ENCODE measurements at regions not wholly inside any gene's neighbourhood (a gene's known extent, or its start where the extent isn't known, plus 50 kb on each side); places are given as distances from the start of the nearest gene placed in this dataset.

DNA sequence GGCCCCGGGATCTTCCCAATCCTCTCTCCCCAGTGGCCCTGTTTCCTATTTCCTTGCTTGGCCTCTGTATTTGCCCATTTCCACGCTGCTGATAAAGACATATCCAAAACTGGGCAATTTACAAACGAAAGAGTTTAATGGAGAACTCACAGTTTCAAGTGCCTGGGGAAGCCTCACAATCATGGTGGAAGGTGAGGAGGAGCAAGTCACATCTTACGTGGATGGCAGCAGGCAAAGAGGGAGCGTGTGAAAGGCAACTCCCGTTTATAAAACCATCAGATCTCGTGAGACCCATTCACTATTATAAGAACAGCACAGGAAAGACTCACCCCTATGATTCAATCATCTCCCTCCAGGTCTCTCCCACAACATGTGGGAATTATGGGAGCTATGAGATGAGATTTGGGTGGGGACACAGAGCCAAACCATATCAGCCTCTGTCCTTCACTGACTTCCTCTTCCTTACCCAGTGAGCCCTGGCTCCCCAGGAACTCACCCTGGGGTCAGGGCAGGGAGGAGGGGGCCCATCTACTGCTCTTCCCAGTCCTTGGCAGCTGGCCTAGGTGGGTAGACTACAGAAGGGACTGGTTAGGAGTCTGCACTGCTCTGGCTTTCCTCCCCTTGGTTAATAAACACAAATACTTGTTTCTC lies 105.8 kb upstream of the MYCN start:
- FAIRE-seq (no peak), DNase-seq (ENCODE audit: low read depth) (no peak)
- no peaks in the 10 kb centered on the region for H3K4me1 Mint-ChIP-seq (ENCODE audit: low read depth, unreplicated experiment)
- H3K27ac Mint-ChIP-seq (ENCODE audit: unreplicated experiment): no peak overlapping the region
- peaks cover 15% of the 10 kb centered on the region for H3K27me3 Mint-ChIP-seq (ENCODE audit: low read depth, unreplicated experiment)
- Histone ChIP-seq H3K27ac (ENCODE audit: low read depth, low read length) (no peak overlapping the region), H4K20me1 (ENCODE audit: insufficient read depth, low read length) (no peaks in the 10 kb centered on the region), H3K36me3 (ENCODE audit: insufficient read depth, low read length) (no peaks in the 10 kb centered on the region), H3K9me3 (ENCODE audit: insufficient read depth, low read depth, low read length) (peaks cover 2% of the 10 kb centered on the region), H3K79me2 (ENCODE audit: insufficient read depth, low read length) (no peaks in the 10 kb centered on the region), H3K4me3 (ENCODE audit: insufficient read depth, low read depth, low read length) (no peak overlapping the region), H3K27me3 (ENCODE audit: insufficient read depth, low read length) (no peaks in the 10 kb centered on the region), H3K9ac (ENCODE audit: low read length) (no peak overlapping the region), H3K4me2 (ENCODE audit: low read length) (no peak overlapping the region), H3K4me1 (ENCODE audit: insufficient read depth, low read length) (no peaks in the 10 kb centered on the region), H2AFZ (ENCODE audit: low read depth, low read length) (no peak overlapping the region)
- no peak overlapping the region for H3K4me3 Mint-ChIP-seq (ENCODE audit: unreplicated experiment)
- no peaks in the 10 kb centered on the region for H3K36me3 Mint-ChIP-seq (ENCODE audit: low read depth, unreplicated experiment)
- TF ChIP-seq, protein P1, sequence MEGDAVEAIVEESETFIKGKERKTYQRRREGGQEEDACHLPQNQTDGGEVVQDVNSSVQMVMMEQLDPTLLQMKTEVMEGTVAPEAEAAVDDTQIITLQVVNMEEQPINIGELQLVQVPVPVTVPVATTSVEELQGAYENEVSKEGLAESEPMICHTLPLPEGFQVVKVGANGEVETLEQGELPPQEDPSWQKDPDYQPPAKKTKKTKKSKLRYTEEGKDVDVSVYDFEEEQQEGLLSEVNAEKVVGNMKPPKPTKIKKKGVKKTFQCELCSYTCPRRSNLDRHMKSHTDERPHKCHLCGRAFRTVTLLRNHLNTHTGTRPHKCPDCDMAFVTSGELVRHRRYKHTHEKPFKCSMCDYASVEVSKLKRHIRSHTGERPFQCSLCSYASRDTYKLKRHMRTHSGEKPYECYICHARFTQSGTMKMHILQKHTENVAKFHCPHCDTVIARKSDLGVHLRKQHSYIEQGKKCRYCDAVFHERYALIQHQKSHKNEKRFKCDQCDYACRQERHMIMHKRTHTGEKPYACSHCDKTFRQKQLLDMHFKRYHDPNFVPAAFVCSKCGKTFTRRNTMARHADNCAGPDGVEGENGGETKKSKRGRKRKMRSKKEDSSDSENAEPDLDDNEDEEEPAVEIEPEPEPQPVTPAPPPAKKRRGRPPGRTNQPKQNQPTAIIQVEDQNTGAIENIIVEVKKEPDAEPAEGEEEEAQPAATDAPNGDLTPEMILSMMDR (IDR thresholded peaks at IDR 0.05; ENCODE audit: insufficient read depth, low read depth, low read length): no peak
- TF ChIP-seq EZH2 (IDR thresholded peaks at IDR 0.05; ENCODE audit: insufficient read depth, low read length): no peak
- H3K9me3 Mint-ChIP-seq (ENCODE audit: unreplicated experiment): peaks cover 5% of the 10 kb centered on the region

DNA sequence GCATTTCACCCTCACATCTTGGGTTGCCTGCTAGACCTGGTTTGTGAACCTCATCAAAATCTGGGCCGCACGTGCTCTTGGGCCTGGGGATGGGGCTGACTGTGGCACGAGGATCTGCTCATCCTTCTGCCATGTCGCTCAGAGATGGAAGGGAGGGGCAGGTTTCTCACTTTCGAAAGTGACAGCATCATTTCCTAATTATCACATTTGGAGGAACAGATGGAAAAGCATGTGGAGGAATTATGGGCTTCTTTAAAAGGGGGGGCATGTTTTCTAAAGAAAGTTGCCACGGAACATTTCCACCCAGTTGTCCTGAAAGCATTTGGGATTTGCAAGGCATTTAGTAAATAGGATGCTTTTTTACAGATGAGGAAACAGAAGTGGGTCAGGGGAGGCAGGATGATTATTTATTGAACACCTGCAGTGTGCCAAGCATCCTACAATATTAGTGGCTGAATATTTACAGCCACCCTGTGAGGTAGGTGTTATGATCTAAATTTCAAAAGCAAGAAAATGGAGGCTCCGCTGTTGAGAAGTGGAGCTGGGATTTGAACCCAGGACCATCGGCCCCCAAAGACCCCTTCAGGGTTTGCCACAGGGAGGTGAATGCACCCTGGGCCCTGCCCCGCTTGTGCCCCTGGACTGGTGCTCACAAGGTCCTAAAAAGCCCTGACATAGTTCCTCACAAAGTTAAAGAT lies 104.2 kb upstream of the MYCN start:
- no peak overlapping the region for H3K27ac Mint-ChIP-seq (ENCODE audit: unreplicated experiment)

More for the DNA sequence above, 104.2 kb upstream of the MYCN start:
- Mint-ChIP-seq H3K9me3 (ENCODE audit: unreplicated experiment) (peaks cover 5% of the 10 kb centered on the region), H3K4me3 (ENCODE audit: unreplicated experiment) (no peak overlapping the region), H3K36me3 (ENCODE audit: low read depth, unreplicated experiment) (no peaks in the 10 kb centered on the region), H3K27me3 (ENCODE audit: low read depth, unreplicated experiment) (peaks cover 17% of the 10 kb centered on the region), H3K4me1 (ENCODE audit: low read depth, unreplicated experiment) (peaks cover 4% of the 10 kb centered on the region)
- Histone ChIP-seq H3K79me2 (ENCODE audit: insufficient read depth, low read length) (no peaks in the 10 kb centered on the region), H3K27ac (ENCODE audit: low read depth, low read length) (no peak overlapping the region), H2AFZ (ENCODE audit: low read depth, low read length) (no peak overlapping the region), H3K4me1 (ENCODE audit: insufficient read depth, low read length) (no peaks in the 10 kb centered on the region), H3K27me3 (ENCODE audit: insufficient read depth, low read length) (no peaks in the 10 kb centered on the region), H3K9ac (ENCODE audit: low read length) (no peak overlapping the region), H3K9me3 (ENCODE audit: insufficient read depth, low read depth, low read length) (peaks cover 2% of the 10 kb centered on the region), H3K4me2 (ENCODE audit: low read length) (no peak overlapping the region), H3K36me3 (ENCODE audit: insufficient read depth, low read length) (no peaks in the 10 kb centered on the region), H3K4me3 (ENCODE audit: insufficient read depth, low read depth, low read length) (no peak overlapping the region), H4K20me1 (ENCODE audit: insufficient read depth, low read length) (no peaks in the 10 kb centered on the region)
- no peak for DNase-seq (ENCODE audit: low read depth)
- no peak for FAIRE-seq
- TF ChIP-seq EZH2 (IDR thresholded peaks at IDR 0.05; ENCODE audit: insufficient read depth, low read length): no peak
- TF ChIP-seq, protein P1 (IDR thresholded peaks at IDR 0.05; ENCODE audit: insufficient read depth, low read depth, low read length): no peak

All from astrocyte (in vitro differentiated cells and primary cell).